GM19463 (cell line): ENCODE measurements at regions not wholly inside any gene's neighbourhood (a gene's known extent, or its start where the extent isn't known, plus 50 kb on each side); places are given as distances from the start of the nearest gene placed in this dataset.
A peak's percentile ranks its signal among the peaks of the same experiment; 100 is the strongest.

Experiments used
- ATAC-seq: cut with Tn5 transposase; IDR thresholded peaks from one replicate; pipeline ENCODE4 v1.9.1; 2021; ENCODE audit warnings: mild to moderate bottlenecking, moderate library complexity; ENCODE audit not compliant: unreplicated experiment

- no peak for ATAC-seq
Observed at GRCh38 chr14:87879389-87879788, 113.6 kb downstream of the GALC start.

- no peak for ATAC-seq
Observed at GRCh38 chr14:87878959-87879358, 114.0 kb downstream of the GALC start.

GRCh38 chr14:87877877-87878276 lies 115.1 kb downstream of the GALC start:
- no peak for ATAC-seq

GRCh38 chr14:87874676-87875075 lies 118.3 kb downstream of the GALC start:
- ATAC-seq, result no peak

GRCh38 chr14:87873741-87874140 lies 119.2 kb downstream of the GALC start:
- no peak for ATAC-seq

- ATAC-seq, result peak; percentile 79
Observed at GRCh38 chr14:87869619-87870583, 123.1 kb downstream of the GALC start.

- ATAC-seq, result no peak
Observed at GRCh38 chr14:87868920-87869319, 124.1 kb downstream of the GALC start.

GRCh38 chr14:87866116-87866515 lies 126.9 kb downstream of the GALC start:
- no peak for ATAC-seq

- ATAC-seq, result no peak
Observed at GRCh38 chr14:87864356-87865270, 128.4 kb downstream of the GALC start.

- no peak for ATAC-seq
Observed at GRCh38 chr14:87863047-87863446, 129.9 kb downstream of the GALC start.

- ATAC-seq, result no peak
Observed at GRCh38 chr14:87852107-87852506, 140.9 kb downstream of the GALC start.

- ATAC-seq, result no peak
Observed at GRCh38 chr14:87851190-87851589, 141.8 kb downstream of the GALC start.

GRCh38 chr14:87847216-87847755 lies 145.7 kb downstream of the GALC start:
- no peak for ATAC-seq

- no peak for ATAC-seq
Observed at GRCh38 chr14:87840906-87841305, 152.1 kb downstream of the GALC start.

GRCh38 chr14:87838931-87839330 lies 154.1 kb downstream of the GALC start:
- ATAC-seq, result no peak

- ATAC-seq, result no peak
Observed at GRCh38 chr14:87837296-87837695, 155.7 kb downstream of the GALC start.

GRCh38 chr14:87834594-87834993 lies 158.4 kb downstream of the GALC start:
- ATAC-seq, result no peak

- no peak for ATAC-seq
Observed at GRCh38 chr14:87833026-87833425, 160.0 kb downstream of the GALC start.

- ATAC-seq, result no peak
Observed at GRCh38 chr14:87830443-87831096, 162.4 kb downstream of the GALC start.

GRCh38 chr14:87829543-87829942 lies 163.4 kb downstream of the GALC start:
- no peak for ATAC-seq

GRCh38 chr14:87824266-87824665 lies 168.7 kb downstream of the GALC start:
- no peak for ATAC-seq
